OCI-LY3 (cell line): ENCODE measurements at regions not wholly inside any gene's neighbourhood (a gene's known extent, or its start where the extent isn't known, plus 50 kb on each side); places are given as distances from the start of the nearest gene placed in this dataset.

Experiments
- EZH2phosphoT487 ChIP-seq: fragments of 200-600 bp; shearing (Covaris generic); IDR thresholded peaks from 2 replicates; pipeline ENCODE4 v1.6.1; 2018; ENCODE audit warnings: antibody characterized with exemption, mixed run types, low read depth
- TF ChIP-seq, protein P1 (sequence below): fragments of 200-600, 300-600 bp; sonication (generic); IDR thresholded peaks from 2 replicates; pipeline ENCODE4 v1.5.1; 2014; ENCODE audit warnings: antibody characterized with exemption, low read length, low read depth

DNA sequence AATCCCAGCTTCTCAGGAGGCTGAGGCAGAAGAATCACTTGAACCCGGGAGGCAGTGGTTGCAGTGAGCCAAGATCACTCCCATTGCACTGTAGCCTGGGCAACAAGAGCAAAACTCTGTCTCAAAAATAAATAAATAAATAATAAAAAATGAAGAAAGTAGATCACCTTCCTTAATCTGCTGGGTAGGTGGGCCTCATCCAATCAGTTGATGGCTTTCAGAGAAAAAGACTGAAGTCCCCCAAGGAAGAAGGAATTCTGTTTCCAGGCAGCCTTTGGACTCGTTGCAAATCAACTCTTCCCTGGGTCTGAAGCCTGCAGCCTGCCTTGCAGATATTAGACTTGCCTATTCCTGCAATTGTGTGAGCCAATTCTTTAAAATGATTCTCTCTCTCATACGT, 136.5 kb downstream of the TFCP2L1 start:
- no peak for TF ChIP-seq EZH2phosphoT487
- TF ChIP-seq, protein P1, sequence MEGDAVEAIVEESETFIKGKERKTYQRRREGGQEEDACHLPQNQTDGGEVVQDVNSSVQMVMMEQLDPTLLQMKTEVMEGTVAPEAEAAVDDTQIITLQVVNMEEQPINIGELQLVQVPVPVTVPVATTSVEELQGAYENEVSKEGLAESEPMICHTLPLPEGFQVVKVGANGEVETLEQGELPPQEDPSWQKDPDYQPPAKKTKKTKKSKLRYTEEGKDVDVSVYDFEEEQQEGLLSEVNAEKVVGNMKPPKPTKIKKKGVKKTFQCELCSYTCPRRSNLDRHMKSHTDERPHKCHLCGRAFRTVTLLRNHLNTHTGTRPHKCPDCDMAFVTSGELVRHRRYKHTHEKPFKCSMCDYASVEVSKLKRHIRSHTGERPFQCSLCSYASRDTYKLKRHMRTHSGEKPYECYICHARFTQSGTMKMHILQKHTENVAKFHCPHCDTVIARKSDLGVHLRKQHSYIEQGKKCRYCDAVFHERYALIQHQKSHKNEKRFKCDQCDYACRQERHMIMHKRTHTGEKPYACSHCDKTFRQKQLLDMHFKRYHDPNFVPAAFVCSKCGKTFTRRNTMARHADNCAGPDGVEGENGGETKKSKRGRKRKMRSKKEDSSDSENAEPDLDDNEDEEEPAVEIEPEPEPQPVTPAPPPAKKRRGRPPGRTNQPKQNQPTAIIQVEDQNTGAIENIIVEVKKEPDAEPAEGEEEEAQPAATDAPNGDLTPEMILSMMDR = no peak
